ENCODE measurements at regions not wholly inside any gene's neighbourhood (a gene's known extent, or its start where the extent isn't known, plus 50 kb on each side); places are given as distances from the start of the nearest gene placed in this dataset.

DNA sequence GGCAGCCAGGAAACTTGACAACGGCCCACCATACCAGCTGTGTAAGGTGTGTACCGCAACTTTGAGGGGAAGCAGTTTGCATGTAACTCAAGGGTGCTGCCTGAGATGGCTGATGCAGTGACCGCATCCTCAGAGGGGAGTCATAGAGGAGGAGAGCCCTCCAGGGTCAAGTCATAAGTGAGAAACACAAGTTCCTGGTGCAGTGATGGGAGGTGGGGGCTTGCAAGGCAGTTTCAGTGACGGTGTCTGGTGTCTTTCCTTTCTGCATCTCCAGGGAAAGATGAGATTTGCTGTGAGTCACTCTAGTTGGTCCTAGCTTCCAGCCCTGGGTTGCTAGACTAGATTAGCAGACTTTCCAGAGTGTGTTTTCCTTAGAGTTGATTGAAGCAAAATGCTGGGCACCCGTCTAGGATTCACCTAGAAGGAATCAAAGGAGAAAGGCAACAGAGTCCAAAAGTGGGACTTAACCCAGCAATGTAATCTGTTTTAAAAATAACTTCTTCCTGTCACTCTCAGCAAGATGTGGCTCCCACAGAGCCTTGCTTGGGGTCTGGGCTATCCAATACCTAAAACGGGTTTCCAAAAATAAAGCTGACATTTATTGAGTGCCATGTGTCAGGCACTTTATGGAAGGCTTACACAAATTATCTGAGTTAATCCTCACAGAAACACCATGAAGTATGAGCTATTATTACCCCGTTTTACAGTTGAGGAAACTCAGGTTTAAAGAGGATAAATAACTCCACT lies 265.4 kb upstream of the PLET1 start:
- Histone ChIP-seq H4K8ac (ENCODE audit: low read depth, low read length) (no peak overlapping the region), H3K4me3 (ENCODE audit: low read length) (no peak overlapping the region), H3K4me2 (ENCODE audit: low read length) (no peak overlapping the region), H3K56ac (ENCODE audit: low read length) (no peak overlapping the region), H3K4me1 (ENCODE audit: control insufficient read depth, low read depth, low read length) (no peaks in the 10 kb centered on the region), H3K36me3 (ENCODE audit: control insufficient read depth, insufficient read depth, low read length) (no peaks in the 10 kb centered on the region), H3K18ac (ENCODE audit: low read length) (no peak overlapping the region), H2BK15ac (replicated peaks; ENCODE audit: low read depth) (no peak overlapping the region), H3K79me1 (ENCODE audit: low read length) (no peaks in the 10 kb centered on the region), H2BK5ac (ENCODE audit: low read length) (no peak overlapping the region), H3K23ac (ENCODE audit: low read length) (no peak overlapping the region), H4K5ac (ENCODE audit: low read length) (no peak overlapping the region), H3K9ac (ENCODE audit: low read length) (no peak overlapping the region), H2BK120ac (ENCODE audit: low read depth, low read length) (no peak overlapping the region), H3K27me3 (ENCODE audit: insufficient read depth, low read length, poor library complexity) (no peaks in the 10 kb centered on the region), H3K4ac (ENCODE audit: low read depth, low read length) (no peak overlapping the region), H3K79me2 (ENCODE audit: control insufficient read depth, insufficient read depth, low read length) (no peaks in the 10 kb centered on the region), H3K27ac (ENCODE audit: low read depth, low read length) (no peak overlapping the region), H2AK5ac (ENCODE audit: low read length) (no peak overlapping the region)
- no CpG with 5 or more reads among the region's 7 CpGs for WGBS (ENCODE audit: extremely low coverage, insufficient coverage, low lambda C conversion rate)
- no peak for DNase-seq

DNA sequence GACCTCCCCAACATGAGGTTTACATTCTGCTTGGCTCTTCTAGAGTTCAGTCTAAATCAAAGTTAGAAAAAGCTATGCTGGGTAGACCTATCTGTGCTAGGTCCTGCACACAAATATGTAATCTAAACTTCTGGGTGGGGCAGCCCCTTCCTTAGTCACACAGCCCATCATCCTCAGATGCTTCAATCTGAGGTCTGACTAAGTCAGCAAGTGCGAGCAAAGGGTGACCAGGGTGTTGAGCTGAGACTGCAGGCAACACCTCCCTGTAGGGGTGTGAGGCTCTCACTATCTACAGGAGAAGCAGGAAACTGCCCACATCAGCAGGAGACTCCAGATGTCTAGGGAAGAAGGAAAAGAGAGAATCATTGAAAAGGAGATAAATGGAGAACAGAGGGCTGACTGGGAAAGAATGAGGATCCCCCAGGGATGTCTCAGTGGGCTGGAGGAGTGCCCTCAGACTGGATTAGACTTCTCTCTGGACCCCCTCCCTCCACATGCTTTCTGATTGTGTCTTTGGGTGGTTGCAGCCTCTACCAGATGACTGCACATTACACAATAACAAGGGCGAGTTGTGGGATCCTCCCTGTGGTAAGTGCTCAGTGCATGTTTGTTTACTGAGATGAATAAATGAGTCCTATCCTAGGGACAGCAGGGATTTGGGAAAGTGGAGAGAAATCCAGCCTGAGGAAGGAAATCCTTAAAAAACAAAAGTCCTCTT lies 266.2 kb upstream of the PLET1 start:
- no peak overlapping the region for H3K4ac ChIP-seq (ENCODE audit: low read depth, low read length)
- H3K9ac ChIP-seq (ENCODE audit: low read length) = no peak overlapping the region
- H3K79me2 ChIP-seq (ENCODE audit: control insufficient read depth, insufficient read depth, low read length) = no peaks in the 10 kb centered on the region
- no peak overlapping the region for H3K4me3 ChIP-seq (ENCODE audit: low read length)
- H2BK120ac ChIP-seq (ENCODE audit: low read depth, low read length) = no peak overlapping the region
- H3K56ac ChIP-seq (ENCODE audit: low read length) = no peak overlapping the region
- DNase-seq = peak; percentile 53
- no peak overlapping the region for H3K23ac ChIP-seq (ENCODE audit: low read length)
- H3K4me2 ChIP-seq (ENCODE audit: low read length) = no peak overlapping the region
- H3K79me1 ChIP-seq (ENCODE audit: low read length) = no peaks in the 10 kb centered on the region
- H3K27me3 ChIP-seq (ENCODE audit: insufficient read depth, low read length, poor library complexity) = no peaks in the 10 kb centered on the region
- no peak overlapping the region for H4K8ac ChIP-seq (ENCODE audit: low read depth, low read length)
- no peaks in the 10 kb centered on the region for H3K4me1 ChIP-seq (ENCODE audit: control insufficient read depth, low read depth, low read length)
- H2BK5ac ChIP-seq (ENCODE audit: low read length) = no peak overlapping the region
- no peak overlapping the region for H3K18ac ChIP-seq (ENCODE audit: low read length)
- no peak overlapping the region for H3K27ac ChIP-seq (ENCODE audit: low read depth, low read length)
- H2BK15ac ChIP-seq (replicated peaks; ENCODE audit: low read depth) = no peak overlapping the region
- H2AK5ac ChIP-seq (ENCODE audit: low read length) = no peak overlapping the region
- WGBS (ENCODE audit: extremely low coverage, insufficient coverage, low lambda C conversion rate) = no CpG with 5 or more reads among the region's 2 CpGs
- H4K5ac ChIP-seq (ENCODE audit: low read length) = no peak overlapping the region
- H3K36me3 ChIP-seq (ENCODE audit: control insufficient read depth, insufficient read depth, low read length) = no peaks in the 10 kb centered on the region

DNA sequence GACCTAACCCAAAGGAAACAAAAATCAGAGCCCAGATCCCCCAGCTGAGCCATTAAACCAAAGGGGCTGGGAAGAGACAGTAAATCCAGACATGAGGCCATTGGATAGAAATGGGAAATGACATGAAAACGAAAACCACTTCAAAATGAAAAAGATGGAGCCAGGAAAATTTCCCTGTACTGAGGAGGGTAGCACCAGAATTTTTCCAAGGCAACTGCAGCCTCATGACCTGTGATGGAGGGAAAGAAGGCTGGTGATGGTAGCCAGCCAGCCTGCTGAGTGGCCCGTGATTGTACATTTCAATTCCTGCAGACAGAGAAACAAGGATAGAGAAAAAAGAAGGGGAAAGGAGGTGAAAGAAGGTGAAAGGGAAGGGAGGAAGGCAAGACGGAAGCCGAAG lies 268.4 kb upstream of the PLET1 start:
- no peak overlapping the region for H3K27ac ChIP-seq (ENCODE audit: low read depth, low read length)
- H3K79me1 ChIP-seq (ENCODE audit: low read length) = no peaks in the 10 kb centered on the region
- no peak overlapping the region for H3K23ac ChIP-seq (ENCODE audit: low read length)
- H3K4me1 ChIP-seq (ENCODE audit: control insufficient read depth, low read depth, low read length) = no peaks in the 10 kb centered on the region
- no peak overlapping the region for H3K4me2 ChIP-seq (ENCODE audit: low read length)
- H2BK5ac ChIP-seq (ENCODE audit: low read length) = no peak overlapping the region
- H2BK15ac ChIP-seq (replicated peaks; ENCODE audit: low read depth) = no peak overlapping the region
- no peak overlapping the region for H3K56ac ChIP-seq (ENCODE audit: low read length)
- H3K27me3 ChIP-seq (ENCODE audit: insufficient read depth, low read length, poor library complexity) = no peaks in the 10 kb centered on the region
- no peak for DNase-seq
- WGBS (ENCODE audit: extremely low coverage, insufficient coverage, low lambda C conversion rate) = no CpG with 5 or more reads among the region's 4 CpGs
- H3K36me3 ChIP-seq (ENCODE audit: control insufficient read depth, insufficient read depth, low read length) = no peaks in the 10 kb centered on the region
- no peak overlapping the region for H3K9ac ChIP-seq (ENCODE audit: low read length)
- no peak overlapping the region for H4K8ac ChIP-seq (ENCODE audit: low read depth, low read length)
- no peak overlapping the region for H4K5ac ChIP-seq (ENCODE audit: low read length)
- H3K4me3 ChIP-seq (ENCODE audit: low read length) = no peak overlapping the region
- no peak overlapping the region for H2AK5ac ChIP-seq (ENCODE audit: low read length)
- no peak overlapping the region for H3K4ac ChIP-seq (ENCODE audit: low read depth, low read length)
- H2BK120ac ChIP-seq (ENCODE audit: low read depth, low read length) = no peak overlapping the region
- no peaks in the 10 kb centered on the region for H3K79me2 ChIP-seq (ENCODE audit: control insufficient read depth, insufficient read depth, low read length)
- H3K18ac ChIP-seq (ENCODE audit: low read length) = no peak overlapping the region

DNA sequence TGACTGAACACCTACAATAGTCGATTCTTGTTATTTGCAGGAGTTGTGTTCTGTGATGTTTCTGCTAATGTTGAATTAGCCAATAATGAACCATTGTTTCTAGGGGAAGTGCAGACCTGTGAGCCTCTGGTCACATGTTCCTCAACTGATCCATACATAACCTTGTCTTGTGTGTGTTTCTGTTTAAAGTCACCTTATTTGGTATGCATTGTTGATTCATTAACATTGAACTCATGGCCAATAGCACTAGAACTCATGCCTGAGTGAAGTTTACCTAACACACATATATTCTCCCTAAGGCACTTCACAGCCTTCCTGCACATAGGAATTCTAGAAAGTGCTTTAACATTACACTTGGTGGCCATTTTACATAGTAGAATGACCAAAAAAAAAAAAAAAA lies 271.8 kb upstream of the PLET1 start:
- no peaks in the 10 kb centered on the region for H3K79me2 ChIP-seq (ENCODE audit: control insufficient read depth, insufficient read depth, low read length)
- H3K23ac ChIP-seq (ENCODE audit: low read length) = no peak overlapping the region
- no CpG with 5 or more reads among the region's 1 CpG for WGBS (ENCODE audit: extremely low coverage, insufficient coverage, low lambda C conversion rate)
- no peak overlapping the region for H3K4me3 ChIP-seq (ENCODE audit: low read length)
- no peaks in the 10 kb centered on the region for H3K27me3 ChIP-seq (ENCODE audit: insufficient read depth, low read length, poor library complexity)
- no peak overlapping the region for H2BK120ac ChIP-seq (ENCODE audit: low read depth, low read length)
- H3K4me1 ChIP-seq (ENCODE audit: control insufficient read depth, low read depth, low read length) = no peaks in the 10 kb centered on the region
- no peak overlapping the region for H3K27ac ChIP-seq (ENCODE audit: low read depth, low read length)
- H3K79me1 ChIP-seq (ENCODE audit: low read length) = no peaks in the 10 kb centered on the region
- no peak overlapping the region for H3K56ac ChIP-seq (ENCODE audit: low read length)
- H4K5ac ChIP-seq (ENCODE audit: low read length) = no peak overlapping the region
- H2AK5ac ChIP-seq (ENCODE audit: low read length) = no peak overlapping the region
- H3K18ac ChIP-seq (ENCODE audit: low read length) = no peak overlapping the region
- H2BK5ac ChIP-seq (ENCODE audit: low read length) = no peak overlapping the region
- no peak for DNase-seq
- H3K9ac ChIP-seq (ENCODE audit: low read length) = no peak overlapping the region
- no peak overlapping the region for H3K4ac ChIP-seq (ENCODE audit: low read depth, low read length)
- H3K4me2 ChIP-seq (ENCODE audit: low read length) = no peak overlapping the region
- no peak overlapping the region for H4K8ac ChIP-seq (ENCODE audit: low read depth, low read length)
- no peaks in the 10 kb centered on the region for H3K36me3 ChIP-seq (ENCODE audit: control insufficient read depth, insufficient read depth, low read length)
- H2BK15ac ChIP-seq (replicated peaks; ENCODE audit: low read depth) = no peak overlapping the region

DNA sequence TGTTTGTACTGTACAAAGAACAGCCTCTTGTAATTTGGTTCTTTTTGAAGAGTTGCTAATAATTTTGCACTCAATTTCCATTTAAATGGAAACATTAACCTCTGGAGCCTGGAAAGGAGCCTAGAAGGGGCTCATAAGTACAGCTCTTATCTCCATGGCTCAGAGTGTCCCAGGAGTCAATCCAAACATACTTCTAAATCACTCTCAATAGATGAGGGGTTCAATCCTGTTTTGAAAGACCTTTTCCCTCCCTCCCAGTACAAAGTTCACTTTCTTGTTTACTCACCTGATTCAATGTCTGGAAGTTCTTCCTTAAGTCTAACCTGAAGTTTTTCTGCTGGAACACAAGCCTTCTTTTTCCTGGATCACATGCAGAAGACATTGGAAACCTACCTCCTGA lies 273.0 kb upstream of the PLET1 start:
- no peak overlapping the region for H3K4me2 ChIP-seq (ENCODE audit: low read length)

More for the DNA sequence above, 273.0 kb upstream of the PLET1 start:
- Histone ChIP-seq H3K56ac (ENCODE audit: low read length) (no peak overlapping the region), H3K23ac (ENCODE audit: low read length) (no peak overlapping the region), H2AK5ac (ENCODE audit: low read length) (no peak overlapping the region), H3K79me2 (ENCODE audit: control insufficient read depth, insufficient read depth, low read length) (no peaks in the 10 kb centered on the region), H3K36me3 (ENCODE audit: control insufficient read depth, insufficient read depth, low read length) (no peaks in the 10 kb centered on the region), H3K27ac (ENCODE audit: low read depth, low read length) (no peak overlapping the region), H2BK5ac (ENCODE audit: low read length) (no peak overlapping the region), H3K18ac (ENCODE audit: low read length) (no peak overlapping the region), H2BK15ac (replicated peaks; ENCODE audit: low read depth) (no peak overlapping the region), H3K4me3 (ENCODE audit: low read length) (no peak overlapping the region), H3K9ac (ENCODE audit: low read length) (no peak overlapping the region), H2BK120ac (ENCODE audit: low read depth, low read length) (no peak overlapping the region), H3K27me3 (ENCODE audit: insufficient read depth, low read length, poor library complexity) (no peaks in the 10 kb centered on the region), H4K8ac (ENCODE audit: low read depth, low read length) (no peak overlapping the region), H4K5ac (ENCODE audit: low read length) (no peak overlapping the region), H3K79me1 (ENCODE audit: low read length) (no peaks in the 10 kb centered on the region), H3K4me1 (ENCODE audit: control insufficient read depth, low read depth, low read length) (no peaks in the 10 kb centered on the region), H3K4ac (ENCODE audit: low read depth, low read length) (no peak overlapping the region)
- DNase-seq = no peak

All from mesendoderm (in vitro differentiated cells).